Lower lobe of right lung (tissue), 2 donors: ENCODE measurements at regions not wholly inside any gene's neighbourhood (a gene's known extent, or its start where the extent isn't known, plus 50 kb on each side); places are given as distances from the start of the nearest gene placed in this dataset.
"Not testable (repeated sequence)": the region's sequence is repeated elsewhere in the genome, so short reads cannot be mapped to it uniquely, and the experiment has no call there.

Experiments
- ATAC-seq, 2 donors: fragments of 200-7000 bp; cut with Tn5 transposase; one replicate each; pipeline ENCODE4 v1.9.1; 2020 to 2022; ENCODE audit warnings: mild to moderate bottlenecking in 2 of 2, moderate library complexity in 2 of 2
- DNase-seq: peaks from one replicate; pipeline ENCODE4 v3.0.0-alpha.2; 2020
- H3K27ac ChIP-seq: fragments of 200-600 bp; one replicate; pipeline ENCODE4 v1.8.0; 2022
- H3K27me3 ChIP-seq: fragments of 200-600 bp; one replicate; pipeline ENCODE4 v1.8.0; 2022; ENCODE audit warnings: low read depth
- H3K36me3 ChIP-seq: fragments of 200-600 bp; one replicate; pipeline ENCODE4 v1.8.0; 2022; ENCODE audit warnings: mild to moderate bottlenecking
- H3K4me1 ChIP-seq: fragments of 200-600 bp; one replicate; pipeline ENCODE4 v1.8.0; 2022
- H3K4me3 ChIP-seq: fragments of 200-600 bp; one replicate; pipeline ENCODE4 v1.8.0; 2022; ENCODE audit warnings: mild to moderate bottlenecking
- H3K9me3 ChIP-seq: fragments of 200-600 bp; one replicate; pipeline ENCODE4 v1.8.0; 2022
- CTCF ChIP-seq: fragments of 200-600 bp; IDR thresholded peaks from one replicate; pipeline ENCODE4 v1.8.0; 2022; ENCODE audit warnings: antibody characterized with exemption, mild to moderate bottlenecking
- intact Hi-C: fragments of 100-400 bp; cut with DNase I; formaldehyde crosslinking; loops from one replicate; pipeline ENCODE4 v1.11.0; 2022
- donor health status: DM: no; HTN: yes; CAD: no; lungs with severe emphysema.

GRCh38 chr6:15108383-15108715, 137.5 kb upstream of the JARID2 start:
- intact Hi-C loops: no loop called here
- H3K27me3 ChIP-seq: no peaks in the 10 kb centered on the region
- H3K36me3 ChIP-seq: no peaks in the 10 kb centered on the region
- DNase-seq (no peak), ATAC-seq (no peak)
- no peak overlapping the region for H3K27ac ChIP-seq
- H3K9me3 ChIP-seq: peaks cover 5% of the 10 kb centered on the region
- no peaks in the 10 kb centered on the region for H3K4me1 ChIP-seq
- no peak overlapping the region for H3K4me3 ChIP-seq
- TF ChIP-seq CTCF: no peak

- intact Hi-C loops: no loop called here
- Histone ChIP-seq H3K4me3 (no peak overlapping the region), H3K27ac (no peak overlapping the region), H3K9me3 (peaks cover 5% of the 10 kb centered on the region), H3K27me3 (no peaks in the 10 kb centered on the region), H3K4me1 (no peaks in the 10 kb centered on the region), H3K36me3 (no peaks in the 10 kb centered on the region)
- no peak for TF ChIP-seq CTCF
- no peak for ATAC-seq
- DNase-seq: no peak
Measured at GRCh38 chr6:15109338-15110090, 136.4 kb upstream of the JARID2 start.

- Histone ChIP-seq H3K9me3 (peaks cover under 1% of the 10 kb centered on the region), H3K27ac (no peak overlapping the region), H3K27me3 (no peaks in the 10 kb centered on the region), H3K4me3 (no peak overlapping the region), H3K36me3 (no peaks in the 10 kb centered on the region), H3K4me1 (no peaks in the 10 kb centered on the region)
- no peak for TF ChIP-seq CTCF
- ATAC-seq (no peak), DNase-seq (no peak)
- intact Hi-C loops: no loop called here
Measured at GRCh38 chr6:15110726-15111354, 135.0 kb upstream of the JARID2 start.

GRCh38 chr6:15111576-15111975, 134.3 kb upstream of the JARID2 start:
- H3K27ac ChIP-seq, H3K4me3 ChIP-seq, H3K4me1 ChIP-seq, ATAC-seq, intact Hi-C loops, H3K36me3 ChIP-seq, H3K27me3 ChIP-seq, H3K9me3 ChIP-seq, DNase-seq: not testable (repeated sequence)

- Histone ChIP-seq H3K4me3 (no peak overlapping the region), H3K9me3 (no peaks in the 10 kb centered on the region), H3K27me3 (no peaks in the 10 kb centered on the region), H3K27ac (no peak overlapping the region), H3K4me1 (no peaks in the 10 kb centered on the region), H3K36me3 (no peaks in the 10 kb centered on the region)
- TF ChIP-seq CTCF: no peak
- DNase-seq (no peak), ATAC-seq (no peak)
- intact Hi-C loops: no loop called here
Measured at GRCh38 chr6:15113587-15113986, 132.3 kb upstream of the JARID2 start.

- no peak for TF ChIP-seq CTCF
- ATAC-seq (no peak), DNase-seq (no peak)
- Histone ChIP-seq H3K36me3 (no peaks in the 10 kb centered on the region), H3K27ac (no peak overlapping the region), H3K4me1 (no peaks in the 10 kb centered on the region), H3K9me3 (no peaks in the 10 kb centered on the region), H3K4me3 (no peak overlapping the region), H3K27me3 (no peaks in the 10 kb centered on the region)
- intact Hi-C loops: no loop called here
Measured at GRCh38 chr6:15114061-15114460, 131.8 kb upstream of the JARID2 start.
